Right atrium auricular region (tissue), 2 donors: ENCODE measurements at regions not wholly inside any gene's neighbourhood (a gene's known extent, or its start where the extent isn't known, plus 50 kb on each side); places are given as distances from the start of the nearest gene placed in this dataset.

Experiments used
- DNase-seq: peaks from one replicate; pipeline ENCODE4 v3.0.0-alpha.2; 2019; ENCODE audit warnings: low spot score
- H3K27ac ChIP-seq, 2 donors: fragments of 200-600 bp; sonication (generic); 1 replicate in 1 of 2; 2 replicates in 1 of 2; pipeline ENCODE4 v1.5.1; 2016 to 2019
- H3K27me3 ChIP-seq, 2 donors: fragments of 200-600 bp; sonication (generic); one replicate each; pipeline versions ENCODE4 v1.5.1 to v1.6.0; 2017 to 2019
- H3K36me3 ChIP-seq: fragments of 200-600 bp; sonication (generic); one replicate; pipeline ENCODE4 v1.5.1; 2016
- H3K4me1 ChIP-seq, 2 donors: fragments of 200-600 bp; sonication (generic); one replicate each; pipeline versions ENCODE4 v1.5.1 to v1.6.0; 2017 to 2019
- H3K4me3 ChIP-seq, 2 donors: fragments of 200-600 bp; sonication (generic); 1 replicate in 1 of 2; 2 replicates in 1 of 2; pipeline ENCODE4 v1.5.1; 2017 to 2019; ENCODE audit warnings: mild to moderate bottlenecking in 1 of 2, moderate library complexity in 1 of 2
- H3K9me3 ChIP-seq, 2 donors: fragments of 200-600 bp; sonication (generic); one replicate each; pipeline ENCODE4 v1.5.1; 2019
- CTCF ChIP-seq, 2 donors: fragments of 200-600 bp; sonication (generic); IDR thresholded peaks; one replicate each; pipeline ENCODE4 v1.5.1; 2019; ENCODE audit warnings: antibody characterized with exemption in 2 of 2

- no peak for TF ChIP-seq CTCF (IDR thresholded peaks at IDR 0.05)
- Histone ChIP-seq H3K27me3 (no peaks in the 10 kb centered on the region), H3K4me3 (no peak overlapping the region), H3K27ac (no peak overlapping the region), H3K36me3 (no peaks in the 10 kb centered on the region), H3K9me3 (no peaks in the 10 kb centered on the region), H3K4me1 (no peaks in the 10 kb centered on the region)
- no peak for DNase-seq
Observed at GRCh38 chr15:69828181-69828828, 269.4 kb downstream of the TLE3 start.

GRCh38 chr15:69829974-69830373, 267.7 kb downstream of the TLE3 start:
- TF ChIP-seq CTCF (IDR thresholded peaks at IDR 0.05), result no peak
- Histone ChIP-seq H3K27ac (no peak overlapping the region), H3K4me3 (no peak overlapping the region), H3K9me3 (no peaks in the 10 kb centered on the region), H3K4me1 (no peaks in the 10 kb centered on the region), H3K27me3 (no peaks in the 10 kb centered on the region), H3K36me3 (no peaks in the 10 kb centered on the region)
- no peak for DNase-seq

- no peak for TF ChIP-seq CTCF (IDR thresholded peaks at IDR 0.05)
- Histone ChIP-seq H3K27ac (no peak overlapping the region), H3K9me3 (no peaks in the 10 kb centered on the region), H3K27me3 (no peaks in the 10 kb centered on the region), H3K4me3 (no peak overlapping the region), H3K36me3 (no peaks in the 10 kb centered on the region), H3K4me1 (no peaks in the 10 kb centered on the region)
- DNase-seq, result no peak
Observed at GRCh38 chr15:69830430-69830829, 267.3 kb downstream of the TLE3 start.

GRCh38 chr15:69830876-69831275, 266.8 kb downstream of the TLE3 start:
- H3K4me3 ChIP-seq, result no peak overlapping the region
- H3K27me3 ChIP-seq, result no peaks in the 10 kb centered on the region
- no peaks in the 10 kb centered on the region for H3K9me3 ChIP-seq
- DNase-seq, result no peak
- TF ChIP-seq CTCF (IDR thresholded peaks at IDR 0.05), result no peak
- H3K36me3 ChIP-seq, result no peaks in the 10 kb centered on the region
- H3K27ac ChIP-seq, result no peak overlapping the region
- H3K4me1 ChIP-seq, result no peaks in the 10 kb centered on the region

- no peaks in the 10 kb centered on the region for H3K9me3 ChIP-seq
- H3K4me3 ChIP-seq, result no peak overlapping the region
- no peak for DNase-seq
- no peak overlapping the region for H3K27ac ChIP-seq
- no peaks in the 10 kb centered on the region for H3K4me1 ChIP-seq
- no peaks in the 10 kb centered on the region for H3K27me3 ChIP-seq
- no peak for TF ChIP-seq CTCF (IDR thresholded peaks at IDR 0.05)
- no peaks in the 10 kb centered on the region for H3K36me3 ChIP-seq
Observed at GRCh38 chr15:69834267-69834666, 263.4 kb downstream of the TLE3 start.

GRCh38 chr15:69834761-69835160, 263.0 kb downstream of the TLE3 start:
- TF ChIP-seq CTCF (IDR thresholded peaks at IDR 0.05), result no peak
- no peaks in the 10 kb centered on the region for H3K9me3 ChIP-seq
- no peak for DNase-seq
- H3K4me1 ChIP-seq, result no peaks in the 10 kb centered on the region
- no peaks in the 10 kb centered on the region for H3K36me3 ChIP-seq
- no peak overlapping the region for H3K27ac ChIP-seq
- no peaks in the 10 kb centered on the region for H3K27me3 ChIP-seq
- no peak overlapping the region for H3K4me3 ChIP-seq
